Stomach smooth muscle (tissue), 2 donors: ENCODE measurements at regions not wholly inside any gene's neighbourhood (a gene's known extent, or its start where the extent isn't known, plus 50 kb on each side); places are given as distances from the start of the nearest gene placed in this dataset.

ENCODE experiments used
- H3K27ac ChIP-seq: one replicate; pipeline ENCODE4 v1.7.0; 2013; ENCODE audit warnings: mild to moderate bottlenecking, low read length, inconsistent platforms
- H3K27me3 ChIP-seq, 2 donors: one replicate each; pipeline ENCODE4 v1.7.0; 2013; ENCODE audit warnings: low read length in 2 of 2; ENCODE audit not compliant: insufficient read depth in 2 of 2, control insufficient read depth in 1 of 2
- H3K36me3 ChIP-seq, 2 donors: one replicate each; pipeline ENCODE4 v1.7.0; 2013; ENCODE audit warnings: low read length in 2 of 2; ENCODE audit not compliant: control insufficient read depth in 2 of 2, insufficient read depth in 2 of 2
- H3K4me1 ChIP-seq: one replicate; pipeline ENCODE4 v1.7.0; 2013; ENCODE audit warnings: low read length; ENCODE audit not compliant: control insufficient read depth, insufficient read depth
- H3K4me3 ChIP-seq, 2 donors: one replicate each; pipeline ENCODE4 v1.7.0; 2013; ENCODE audit warnings: low read length in 2 of 2
- H3K9ac ChIP-seq, 2 donors: one replicate each; pipeline ENCODE4 v1.7.0; 2013; ENCODE audit warnings: low read length in 2 of 2, mild to moderate bottlenecking in 1 of 2
- H3K9me3 ChIP-seq, 2 donors: one replicate each; pipeline ENCODE4 v1.7.0; 2013; ENCODE audit warnings: low read length in 2 of 2; ENCODE audit not compliant: control insufficient read depth in 2 of 2
- donor health status: healthy.
- donor health status: Pancreatic carcinoma.

GRCh38 chr4:126086041-126086440 lies 771.3 kb downstream of the FAT4 start:
- Histone ChIP-seq H3K4me1 (no peaks in the 10 kb centered on the region), H3K4me3 (no peak overlapping the region), H3K9ac (no peak overlapping the region), H3K27me3 (no peaks in the 10 kb centered on the region), H3K36me3 (no peaks in the 10 kb centered on the region), H3K27ac (no peak overlapping the region), H3K9me3 (no peaks in the 10 kb centered on the region)

- H3K27me3 ChIP-seq = no peaks in the 10 kb centered on the region
- H3K36me3 ChIP-seq = no peaks in the 10 kb centered on the region
- no peaks in the 10 kb centered on the region for H3K9me3 ChIP-seq
- no peak overlapping the region for H3K27ac ChIP-seq
- no peak overlapping the region for H3K9ac ChIP-seq
- H3K4me3 ChIP-seq = no peak overlapping the region
- H3K4me1 ChIP-seq = no peaks in the 10 kb centered on the region
Observed at GRCh38 chr4:126087101-126087500, 772.3 kb downstream of the FAT4 start.

- Histone ChIP-seq H3K4me3 (no peak overlapping the region), H3K4me1 (no peaks in the 10 kb centered on the region), H3K9me3 (no peaks in the 10 kb centered on the region), H3K27me3 (no peaks in the 10 kb centered on the region), H3K27ac (no peak overlapping the region), H3K9ac (no peak overlapping the region), H3K36me3 (no peaks in the 10 kb centered on the region)
Observed at GRCh38 chr4:126097155-126097799, 782.5 kb downstream of the FAT4 start.

GRCh38 chr4:126106658-126107057 lies 791.9 kb downstream of the FAT4 start:
- no peaks in the 10 kb centered on the region for H3K27me3 ChIP-seq
- no peak overlapping the region for H3K9ac ChIP-seq
- H3K9me3 ChIP-seq = no peaks in the 10 kb centered on the region
- H3K4me3 ChIP-seq = no peak overlapping the region
- H3K4me1 ChIP-seq = no peaks in the 10 kb centered on the region
- no peak overlapping the region for H3K27ac ChIP-seq
- no peaks in the 10 kb centered on the region for H3K36me3 ChIP-seq

GRCh38 chr4:126109836-126110235 lies 795.1 kb downstream of the FAT4 start:
- H3K9ac ChIP-seq = no peak overlapping the region
- no peak overlapping the region for H3K27ac ChIP-seq
- H3K36me3 ChIP-seq = no peaks in the 10 kb centered on the region
- no peaks in the 10 kb centered on the region for H3K4me1 ChIP-seq
- H3K9me3 ChIP-seq = peaks cover 3 to 5% of the 10 kb centered on the region in 2 donors
- H3K4me3 ChIP-seq = no peak overlapping the region
- no peaks in the 10 kb centered on the region for H3K27me3 ChIP-seq

GRCh38 chr4:126113058-126113457 lies 798.3 kb downstream of the FAT4 start:
- Histone ChIP-seq H3K27ac (no peak overlapping the region), H3K4me3 (no peak overlapping the region), H3K9ac (no peak overlapping the region), H3K9me3 (peaks cover 3 to 5% of the 10 kb centered on the region in 2 donors), H3K36me3 (no peaks in the 10 kb centered on the region), H3K27me3 (no peaks in the 10 kb centered on the region), H3K4me1 (no peaks in the 10 kb centered on the region)

GRCh38 chr4:126123611-126124325 lies 809.0 kb downstream of the FAT4 start:
- H3K9ac ChIP-seq = no peak overlapping the region
- no peaks in the 10 kb centered on the region for H3K9me3 ChIP-seq
- H3K36me3 ChIP-seq = no peaks in the 10 kb centered on the region
- no peaks in the 10 kb centered on the region for H3K4me1 ChIP-seq
- no peak overlapping the region for H3K4me3 ChIP-seq
- H3K27ac ChIP-seq = no peak overlapping the region
- no peaks in the 10 kb centered on the region for H3K27me3 ChIP-seq

GRCh38 chr4:126124818-126125217 lies 810.1 kb downstream of the FAT4 start:
- Histone ChIP-seq H3K9me3 (no peaks in the 10 kb centered on the region), H3K4me3 (no peak overlapping the region), H3K9ac (no peak overlapping the region), H3K4me1 (no peaks in the 10 kb centered on the region), H3K27ac (no peak overlapping the region), H3K27me3 (no peaks in the 10 kb centered on the region), H3K36me3 (no peaks in the 10 kb centered on the region)

GRCh38 chr4:126130215-126130614 lies 815.5 kb downstream of the FAT4 start:
- Histone ChIP-seq H3K4me1 (no peaks in the 10 kb centered on the region), H3K36me3 (no peaks in the 10 kb centered on the region), H3K27ac (no peak overlapping the region), H3K9me3 (peaks cover 0 to 3% of the 10 kb centered on the region in 2 donors), H3K9ac (no peak overlapping the region), H3K27me3 (no peaks in the 10 kb centered on the region), H3K4me3 (no peak overlapping the region)

GRCh38 chr4:126136922-126137781 lies 822.4 kb downstream of the FAT4 start:
- Histone ChIP-seq H3K9ac (no peak overlapping the region), H3K27ac (no peak overlapping the region), H3K4me3 (no peak overlapping the region), H3K4me1 (no peaks in the 10 kb centered on the region), H3K36me3 (no peaks in the 10 kb centered on the region), H3K27me3 (no peaks in the 10 kb centered on the region), H3K9me3 (peaks cover 0 to 3% of the 10 kb centered on the region in 2 donors)
